SK-N-SH (cell line): ENCODE measurements at regions not wholly inside any gene's neighbourhood (a gene's known extent, or its start where the extent isn't known, plus 50 kb on each side); places are given as distances from the start of the nearest gene placed in this dataset.
"Not testable (repeated sequence)": the region's sequence is repeated elsewhere in the genome, so short reads cannot be mapped to it uniquely, and the experiment has no call there.

Source experiments
- EP300 ChIP-seq, 2 experiments: IDR thresholded peaks; 2 replicates each; pipeline versions ENCODE4 v1.4.0 to v1.6.1; 2012; ENCODE audit warnings: borderline replicate concordance in 1 of 2, low read depth in 1 of 2, low read length in 1 of 2
- JUND ChIP-seq: IDR thresholded peaks from 2 replicates; pipeline ENCODE4 v1.4.0; 2012
- MEF2A ChIP-seq: IDR thresholded peaks from 2 replicates; pipeline ENCODE4 v1.4.0; 2012; ENCODE audit warnings: low read depth, borderline replicate concordance
- POLR2AphosphoS5 ChIP-seq: IDR thresholded peaks from 2 replicates; pipeline ENCODE4 v1.6.1; 2012; ENCODE audit warnings: low read depth, low read length
- RAD21 ChIP-seq: IDR thresholded peaks from 2 replicates; pipeline ENCODE4 v1.6.1; 2012; ENCODE audit warnings: mild to moderate bottlenecking, low read length
- RCOR1 ChIP-seq: fragments of 150-350 bp; IDR thresholded peaks from 2 replicates; pipeline ENCODE4 v1.6.1; 2017; ENCODE audit warnings: antibody characterized with exemption, low read length
- RFX5 ChIP-seq: IDR thresholded peaks from 2 replicates; pipeline ENCODE4 v1.6.1; 2012; ENCODE audit warnings: mild to moderate bottlenecking, improper control_type of control experiment, low read length
- TAF1 ChIP-seq: IDR thresholded peaks from 2 replicates; pipeline ENCODE4 v1.6.1; 2012; ENCODE audit warnings: low read depth, mild to moderate bottlenecking, low read length, moderate library complexity, borderline replicate concordance
- TF ChIP-seq, protein P1 (sequence below): fragments of 200-600 bp; sonication (generic); IDR thresholded peaks from 2 replicates; pipeline ENCODE4 v1.6.1; 2017; ENCODE audit warnings: antibody characterized with exemption, mild to moderate bottlenecking, moderate library complexity
- TF ChIP-seq, protein P2 (sequence below): IDR thresholded peaks from 2 replicates; pipeline ENCODE4 v1.4.0; 2012; ENCODE audit warnings: low read depth
- TF ChIP-seq, protein P3 (sequence below): IDR thresholded peaks from 2 replicates; pipeline ENCODE4 v1.6.1; 2012; ENCODE audit warnings: mild to moderate bottlenecking, low read depth, low read length, moderate library complexity

DNA sequence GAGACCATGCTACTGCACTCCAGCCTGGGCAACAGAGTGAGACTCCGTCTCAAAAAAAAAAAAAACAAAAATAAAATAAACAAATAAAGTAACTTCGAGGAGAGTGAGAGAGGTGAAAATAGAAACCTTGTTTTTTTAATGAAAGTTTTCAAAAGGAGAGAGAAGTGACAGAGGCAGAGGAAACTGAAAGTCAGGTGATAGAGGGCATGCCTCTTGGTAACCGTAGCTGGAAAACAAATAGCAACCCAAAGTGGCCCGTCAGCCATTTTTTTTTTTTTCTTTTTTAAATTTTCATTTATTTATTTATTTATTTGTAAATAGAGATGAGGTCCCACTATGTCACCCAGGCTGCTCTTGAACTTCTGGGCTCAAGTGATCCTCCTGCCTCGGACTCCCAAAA, 347.0 kb downstream of the SRGAP2C start:
- not testable (repeated sequence) for TF ChIP-seq TAF1; JUND; RAD21; RFX5; POLR2AphosphoS5; RCOR1; EP300 (IDR thresholded peaks at IDR 0.05; ENCODE audit: borderline replicate concordance in 1 of 2, low read depth in 1 of 2, low read length in 1 of 2); MEF2A
- TF ChIP-seq, protein P1, sequence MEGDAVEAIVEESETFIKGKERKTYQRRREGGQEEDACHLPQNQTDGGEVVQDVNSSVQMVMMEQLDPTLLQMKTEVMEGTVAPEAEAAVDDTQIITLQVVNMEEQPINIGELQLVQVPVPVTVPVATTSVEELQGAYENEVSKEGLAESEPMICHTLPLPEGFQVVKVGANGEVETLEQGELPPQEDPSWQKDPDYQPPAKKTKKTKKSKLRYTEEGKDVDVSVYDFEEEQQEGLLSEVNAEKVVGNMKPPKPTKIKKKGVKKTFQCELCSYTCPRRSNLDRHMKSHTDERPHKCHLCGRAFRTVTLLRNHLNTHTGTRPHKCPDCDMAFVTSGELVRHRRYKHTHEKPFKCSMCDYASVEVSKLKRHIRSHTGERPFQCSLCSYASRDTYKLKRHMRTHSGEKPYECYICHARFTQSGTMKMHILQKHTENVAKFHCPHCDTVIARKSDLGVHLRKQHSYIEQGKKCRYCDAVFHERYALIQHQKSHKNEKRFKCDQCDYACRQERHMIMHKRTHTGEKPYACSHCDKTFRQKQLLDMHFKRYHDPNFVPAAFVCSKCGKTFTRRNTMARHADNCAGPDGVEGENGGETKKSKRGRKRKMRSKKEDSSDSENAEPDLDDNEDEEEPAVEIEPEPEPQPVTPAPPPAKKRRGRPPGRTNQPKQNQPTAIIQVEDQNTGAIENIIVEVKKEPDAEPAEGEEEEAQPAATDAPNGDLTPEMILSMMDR, result not testable (repeated sequence)
- TF ChIP-seq, protein P2, sequence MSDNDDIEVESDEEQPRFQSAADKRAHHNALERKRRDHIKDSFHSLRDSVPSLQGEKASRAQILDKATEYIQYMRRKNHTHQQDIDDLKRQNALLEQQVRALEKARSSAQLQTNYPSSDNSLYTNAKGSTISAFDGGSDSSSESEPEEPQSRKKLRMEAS, result not testable (repeated sequence)
- TF ChIP-seq, protein P3, sequence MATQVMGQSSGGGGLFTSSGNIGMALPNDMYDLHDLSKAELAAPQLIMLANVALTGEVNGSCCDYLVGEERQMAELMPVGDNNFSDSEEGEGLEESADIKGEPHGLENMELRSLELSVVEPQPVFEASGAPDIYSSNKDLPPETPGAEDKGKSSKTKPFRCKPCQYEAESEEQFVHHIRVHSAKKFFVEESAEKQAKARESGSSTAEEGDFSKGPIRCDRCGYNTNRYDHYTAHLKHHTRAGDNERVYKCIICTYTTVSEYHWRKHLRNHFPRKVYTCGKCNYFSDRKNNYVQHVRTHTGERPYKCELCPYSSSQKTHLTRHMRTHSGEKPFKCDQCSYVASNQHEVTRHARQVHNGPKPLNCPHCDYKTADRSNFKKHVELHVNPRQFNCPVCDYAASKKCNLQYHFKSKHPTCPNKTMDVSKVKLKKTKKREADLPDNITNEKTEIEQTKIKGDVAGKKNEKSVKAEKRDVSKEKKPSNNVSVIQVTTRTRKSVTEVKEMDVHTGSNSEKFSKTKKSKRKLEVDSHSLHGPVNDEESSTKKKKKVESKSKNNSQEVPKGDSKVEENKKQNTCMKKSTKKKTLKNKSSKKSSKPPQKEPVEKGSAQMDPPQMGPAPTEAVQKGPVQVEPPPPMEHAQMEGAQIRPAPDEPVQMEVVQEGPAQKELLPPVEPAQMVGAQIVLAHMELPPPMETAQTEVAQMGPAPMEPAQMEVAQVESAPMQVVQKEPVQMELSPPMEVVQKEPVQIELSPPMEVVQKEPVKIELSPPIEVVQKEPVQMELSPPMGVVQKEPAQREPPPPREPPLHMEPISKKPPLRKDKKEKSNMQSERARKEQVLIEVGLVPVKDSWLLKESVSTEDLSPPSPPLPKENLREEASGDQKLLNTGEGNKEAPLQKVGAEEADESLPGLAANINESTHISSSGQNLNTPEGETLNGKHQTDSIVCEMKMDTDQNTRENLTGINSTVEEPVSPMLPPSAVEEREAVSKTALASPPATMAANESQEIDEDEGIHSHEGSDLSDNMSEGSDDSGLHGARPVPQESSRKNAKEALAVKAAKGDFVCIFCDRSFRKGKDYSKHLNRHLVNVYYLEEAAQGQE, result not testable (repeated sequence)
